Neural progenitor cell (in vitro differentiated cells): ENCODE measurements at regions not wholly inside any gene's neighbourhood (a gene's known extent, or its start where the extent isn't known, plus 50 kb on each side); places are given as distances from the start of the nearest gene placed in this dataset.

Experiments
- DNase-seq: peaks from one replicate; pipeline ENCODE4 v3.0.0-alpha.2; 2016; ENCODE audit warnings: low spot score
- H2AFZ ChIP-seq: fragments of 200-600 bp; sonication (generic); replicated peaks from 2 replicates; pipeline ENCODE4 v1.6.1; 2016; ENCODE audit warnings: antibody characterized with exemption
- H3F3A ChIP-seq: fragments of 200-600 bp; sonication (generic); 2 replicates; pipeline ENCODE4 v1.6.1; 2016; ENCODE audit warnings: antibody characterized with exemption, low read depth
- H3K27ac ChIP-seq: fragments of 200-600 bp; sonication (generic); 2 replicates; pipeline ENCODE4 v1.5.1; 2016; ENCODE audit warnings: mild to moderate bottlenecking
- H3K27me3 ChIP-seq: fragments of 200-600 bp; sonication (generic); 2 replicates; pipeline ENCODE4 v1.6.1; 2016; ENCODE audit warnings: mild to moderate bottlenecking, moderate library complexity
- H3K36me3 ChIP-seq: fragments of 200-600 bp; sonication (generic); 2 replicates; pipeline ENCODE4 v1.5.1; 2016
- H3K4me1 ChIP-seq: fragments of 200-600 bp; sonication (generic); 2 replicates; pipeline ENCODE4 v1.6.1; 2016; ENCODE audit warnings: mixed run types
- H3K4me2 ChIP-seq: fragments of 200-600 bp; sonication (generic); 2 replicates; pipeline ENCODE4 v1.6.1; 2016
- H3K4me3 ChIP-seq: fragments of 200-600 bp; sonication (generic); 2 replicates; pipeline ENCODE4 v1.5.1; 2016
- H3K79me2 ChIP-seq: fragments of 200-600 bp; sonication (generic); 2 replicates; pipeline ENCODE4 v1.6.1; 2016; ENCODE audit warnings: low read depth
- H3K9ac ChIP-seq: fragments of 200-600 bp; sonication (generic); 2 replicates; pipeline ENCODE4 v1.6.1; 2016
- H3K9me3 ChIP-seq: fragments of 200-600 bp; sonication (generic); 2 replicates; pipeline ENCODE4 v1.5.1; 2016; ENCODE audit warnings: low read depth
- H4K20me1 ChIP-seq: fragments of 200-600 bp; sonication (generic); 2 replicates; pipeline ENCODE4 v1.6.1; 2016; ENCODE audit warnings: low read depth
- H3K27ac Mint-ChIP-seq: 3 replicates; pipeline ENCODE4 v1.8.0; 2021; ENCODE audit warnings: mixed read lengths
- H3K27me3 Mint-ChIP-seq: 2 replicates; pipeline ENCODE4 v1.8.0; 2022; ENCODE audit warnings: low read depth, mild to moderate bottlenecking, inconsistent platforms, moderate library complexity, mixed read lengths; ENCODE audit not compliant: insufficient read depth
- H3K36me3 Mint-ChIP-seq: 3 replicates; pipeline ENCODE4 v1.8.0; 2021; ENCODE audit warnings: mixed read lengths
- H3K4me1 Mint-ChIP-seq: 3 replicates; pipeline ENCODE4 v1.8.0; 2021; ENCODE audit warnings: mixed read lengths
- H3K4me3 Mint-ChIP-seq: 3 replicates; pipeline ENCODE4 v1.8.0; 2021; ENCODE audit warnings: mild to moderate bottlenecking, moderate library complexity, mixed read lengths
- H3K9me3 Mint-ChIP-seq: 3 replicates; pipeline ENCODE4 v1.8.0; 2020; ENCODE audit warnings: mixed read lengths
- EZH2 ChIP-seq: fragments of 200-600 bp; sonication (generic); IDR thresholded peaks from 2 replicates; pipeline ENCODE4 v1.6.1; 2017; ENCODE audit warnings: antibody characterized with exemption, mild to moderate bottlenecking, moderate library complexity
- EZH2phosphoT487 ChIP-seq: fragments of 200-600 bp; sonication (generic); IDR thresholded peaks from 2 replicates; pipeline ENCODE4 v1.6.1; 2017; ENCODE audit warnings: antibody characterized with exemption
- TF ChIP-seq, protein P1 (sequence below): fragments of 200-600 bp; sonication (generic); IDR thresholded peaks from 2 replicates; pipeline ENCODE4 v1.5.1; 2017; ENCODE audit warnings: antibody characterized with exemption, mild to moderate bottlenecking

- Histone ChIP-seq H3K27ac (no peak overlapping the region), H3K9ac (no peak overlapping the region), H3K9me3 (no peaks in the 10 kb centered on the region), H2AFZ (no peak overlapping the region), H3K27me3 (no peaks in the 10 kb centered on the region), H3K36me3 (no peaks in the 10 kb centered on the region), H3F3A (no peaks in the 10 kb centered on the region), H3K4me1 (no peaks in the 10 kb centered on the region), H4K20me1 (no peaks in the 10 kb centered on the region), H3K4me3 (no peak overlapping the region), H3K4me2 (no peak overlapping the region), H3K79me2 (no peaks in the 10 kb centered on the region)
- TF ChIP-seq EZH2, result no peak
- TF ChIP-seq, protein P1, sequence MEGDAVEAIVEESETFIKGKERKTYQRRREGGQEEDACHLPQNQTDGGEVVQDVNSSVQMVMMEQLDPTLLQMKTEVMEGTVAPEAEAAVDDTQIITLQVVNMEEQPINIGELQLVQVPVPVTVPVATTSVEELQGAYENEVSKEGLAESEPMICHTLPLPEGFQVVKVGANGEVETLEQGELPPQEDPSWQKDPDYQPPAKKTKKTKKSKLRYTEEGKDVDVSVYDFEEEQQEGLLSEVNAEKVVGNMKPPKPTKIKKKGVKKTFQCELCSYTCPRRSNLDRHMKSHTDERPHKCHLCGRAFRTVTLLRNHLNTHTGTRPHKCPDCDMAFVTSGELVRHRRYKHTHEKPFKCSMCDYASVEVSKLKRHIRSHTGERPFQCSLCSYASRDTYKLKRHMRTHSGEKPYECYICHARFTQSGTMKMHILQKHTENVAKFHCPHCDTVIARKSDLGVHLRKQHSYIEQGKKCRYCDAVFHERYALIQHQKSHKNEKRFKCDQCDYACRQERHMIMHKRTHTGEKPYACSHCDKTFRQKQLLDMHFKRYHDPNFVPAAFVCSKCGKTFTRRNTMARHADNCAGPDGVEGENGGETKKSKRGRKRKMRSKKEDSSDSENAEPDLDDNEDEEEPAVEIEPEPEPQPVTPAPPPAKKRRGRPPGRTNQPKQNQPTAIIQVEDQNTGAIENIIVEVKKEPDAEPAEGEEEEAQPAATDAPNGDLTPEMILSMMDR, result no peak
- no peak for TF ChIP-seq EZH2phosphoT487
- Mint-ChIP-seq H3K36me3 (no peaks in the 10 kb centered on the region), H3K4me3 (no peak overlapping the region), H3K9me3 (no peaks in the 10 kb centered on the region), H3K4me1 (no peaks in the 10 kb centered on the region), H3K27me3 (peaks cover 2% of the 10 kb centered on the region), H3K27ac (no peak overlapping the region)
- DNase-seq, result no peak
Measured at GRCh38 chr13:82291852-82292251, 1590.4 kb downstream of the SLITRK1 start.

DNA sequence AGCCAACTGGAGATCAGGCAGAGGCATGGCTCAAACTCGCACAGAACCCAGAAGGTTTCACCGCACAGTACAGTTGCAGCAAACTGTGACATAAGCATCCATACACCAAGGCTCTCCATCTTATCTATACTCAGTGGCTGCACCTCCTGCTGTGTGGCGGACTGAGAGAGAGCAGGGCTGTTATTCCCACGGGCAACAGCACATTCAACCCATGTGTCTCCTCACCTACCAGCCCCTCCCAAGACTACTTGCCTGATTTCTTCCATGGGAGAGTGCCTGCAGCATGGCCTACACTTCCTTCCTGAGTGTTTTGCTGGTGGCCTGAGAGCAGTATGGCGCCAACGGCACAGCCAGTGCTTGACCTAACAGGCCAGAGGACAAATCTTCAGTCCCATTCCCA lies 1606.6 kb downstream of the SLITRK1 start:
- Histone ChIP-seq H3F3A (no peaks in the 10 kb centered on the region), H3K4me1 (no peaks in the 10 kb centered on the region), H3K36me3 (no peaks in the 10 kb centered on the region), H3K79me2 (no peaks in the 10 kb centered on the region), H3K9me3 (no peaks in the 10 kb centered on the region), H4K20me1 (no peaks in the 10 kb centered on the region), H3K4me3 (no peak overlapping the region), H3K27ac (no peak overlapping the region), H3K27me3 (no peaks in the 10 kb centered on the region), H3K9ac (no peak overlapping the region), H2AFZ (peak overlapping the region; percentile 37), H3K4me2 (no peak overlapping the region)
- no peak overlapping the region for H3K4me3 Mint-ChIP-seq
- no peaks in the 10 kb centered on the region for H3K9me3 Mint-ChIP-seq
- H3K36me3 Mint-ChIP-seq, result no peaks in the 10 kb centered on the region
- H3K27ac Mint-ChIP-seq, result no peak overlapping the region
- no peak for DNase-seq
- H3K4me1 Mint-ChIP-seq, result no peaks in the 10 kb centered on the region
- TF ChIP-seq, protein P1, result no peak
- TF ChIP-seq EZH2phosphoT487, result no peak
- no peaks in the 10 kb centered on the region for H3K27me3 Mint-ChIP-seq

DNA sequence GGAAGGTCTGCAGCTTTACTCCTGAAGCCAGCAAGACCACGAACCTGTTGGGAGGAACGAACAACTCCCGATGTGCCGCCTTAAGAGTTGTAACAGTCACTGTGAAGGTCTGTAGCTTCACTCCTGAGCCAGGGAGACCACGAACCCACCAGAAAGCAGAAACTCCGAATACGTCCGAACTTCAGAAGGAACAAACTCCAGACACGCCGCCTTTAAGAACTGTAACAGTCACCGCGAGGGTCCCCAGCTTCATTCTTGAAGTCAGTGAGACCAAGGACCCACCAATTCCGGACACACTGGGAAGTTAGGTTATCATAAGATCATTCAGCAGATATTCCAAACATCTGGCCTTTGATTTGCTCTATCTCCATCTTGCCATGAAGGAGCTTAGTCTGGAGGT lies 1623.0 kb downstream of the SLITRK1 start:
- H3K9me3 Mint-ChIP-seq, result peaks cover 5% of the 10 kb centered on the region
- no peak overlapping the region for H3K27ac Mint-ChIP-seq

More for the DNA sequence above, 1623.0 kb downstream of the SLITRK1 start:
- Histone ChIP-seq H3K27me3 (no peaks in the 10 kb centered on the region), H3K9ac (no peak overlapping the region), H3F3A (no peaks in the 10 kb centered on the region), H2AFZ (no peak overlapping the region), H3K27ac (no peak overlapping the region), H3K79me2 (no peaks in the 10 kb centered on the region), H3K4me2 (no peak overlapping the region), H3K4me3 (no peak overlapping the region), H4K20me1 (no peaks in the 10 kb centered on the region), H3K9me3 (no peaks in the 10 kb centered on the region), H3K4me1 (no peaks in the 10 kb centered on the region), H3K36me3 (no peaks in the 10 kb centered on the region)
- H3K36me3 Mint-ChIP-seq, result no peaks in the 10 kb centered on the region
- no peak overlapping the region for H3K4me3 Mint-ChIP-seq
- DNase-seq, result no peak
- H3K4me1 Mint-ChIP-seq, result no peaks in the 10 kb centered on the region
- H3K27me3 Mint-ChIP-seq, result no peaks in the 10 kb centered on the region
- TF ChIP-seq, protein P1, result no peak
- TF ChIP-seq EZH2 (no peak), EZH2phosphoT487 (no peak)
